ENCODE measurements at regions not wholly inside any gene's neighbourhood (a gene's known extent, or its start where the extent isn't known, plus 50 kb on each side); places are given as distances from the start of the nearest gene placed in this dataset.

GRCh38 chr2:18651842-18652774 is 62.7 kb upstream of the NT5C1B start:
- TF ChIP-seq CTCF (IDR thresholded peaks at IDR 0.05), result no peak
- no peak for TF ChIP-seq POLR2A (IDR thresholded peaks at IDR 0.05)

All from heart left ventricle (tissue), 13 donors.